ENCODE measurements at regions not wholly inside any gene's neighbourhood (a gene's known extent, or its start where the extent isn't known, plus 50 kb on each side); places are given as distances from the start of the nearest gene placed in this dataset.

DNA sequence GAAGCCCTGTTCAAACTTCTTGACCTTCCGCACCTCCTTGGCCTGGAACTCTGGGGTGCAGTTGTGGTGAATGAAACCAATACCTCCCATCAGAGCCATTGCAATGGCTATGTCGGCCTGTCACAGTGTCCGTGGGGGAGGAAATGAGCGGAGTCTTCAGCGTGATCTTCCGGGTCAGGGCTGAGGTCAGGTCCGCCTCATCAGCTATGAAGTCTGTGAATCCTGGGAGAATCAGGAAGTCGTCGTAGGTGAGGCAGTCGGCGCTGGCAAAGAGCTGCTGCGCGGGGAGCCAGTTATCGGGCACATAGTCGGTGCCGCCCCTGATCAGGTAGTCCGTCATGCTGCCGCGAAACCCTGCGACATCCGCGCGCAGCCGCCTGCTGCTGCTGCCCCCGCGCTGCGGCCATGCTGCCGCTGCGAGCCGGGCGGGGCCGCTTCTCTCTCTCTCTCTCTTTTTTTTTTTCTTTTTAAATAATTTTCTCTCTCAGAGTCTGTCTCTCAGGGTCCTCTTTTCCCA lies 154.1 kb upstream of the ZSWIM2 start (continued):
- TF ChIP-seq SMAD4 (CRISPR knock-in tag; conservative IDR thresholded peaks at IDR 0.05) (0 out of 2 replicates have a peak, but pooled peaks have one; percentile 69), PHF20 (IDR thresholded peaks at IDR 0.05; ENCODE audit: partially characterized antibody) (peak; percentile 90), ZNF311 (CRISPR knock-in tag; IDR thresholded peaks at IDR 0.05) (no peak; the same call in 1 of the 2 replicates), SMARCE1 (IDR thresholded peaks at IDR 0.05) (0 out of 2 replicates have a peak, but pooled peaks have one; percentile 10), EHMT2 (IDR thresholded peaks at IDR 0.05) (peak; percentile 97), TAF7 (tag; IDR thresholded peaks at IDR 0.05) (peak; percentile 91), HCFC1 (IDR thresholded peaks at IDR 0.05; ENCODE audit: low read depth, low read length) (peak; percentile 57), HSF4 (CRISPR knock-in tag; IDR thresholded peaks at IDR 0.05; ENCODE audit: borderline replicate concordance) (no peak), E2F3 (CRISPR knock-in tag; IDR thresholded peaks at IDR 0.05) (peak; percentile 26; the same call in 1 of the 2 replicates), CXXC5 (CRISPR knock-in tag; IDR thresholded peaks at IDR 0.05) (peak; percentile 80), SOX6 (IDR thresholded peaks at IDR 0.05) (peak; percentile 33), TAL1 (IDR thresholded peaks at IDR 0.05) (no peak), SIN3A (IDR thresholded peaks at IDR 0.05; ENCODE audit: borderline replicate concordance in 2 of 2, control insufficient read depth in 1 of 2, low read depth in 2 of 2, low read length in 2 of 2) (peak in 1 of 2 experiments; percentile 63; a peak in 1 of 4 replicates), TCF7L2 (IDR thresholded peaks at IDR 0.05; ENCODE audit: low read depth, low read length) (no peak), ZNF41 (CRISPR knock-in tag; conservative IDR thresholded peaks at IDR 0.05) (0 out of 2 replicates have a peak, but pooled peaks have one; percentile 42), ZNF644 (tag; IDR thresholded peaks at IDR 0.05; ENCODE audit: low read depth) (peak; percentile 87), MAZ (CRISPR knock-in tag; conservative IDR thresholded peaks at IDR 0.05 in 1 of 2, IDR thresholded peaks at IDR 0.05 in 1 of 2) (peak; percentile 69 to 87; a peak in 3 of 4 replicates), CBX1 (IDR thresholded peaks at IDR 0.05; ENCODE audit: low read depth) (peak; percentile 83), TEAD4 (IDR thresholded peaks at IDR 0.05; ENCODE audit: low read length) (0 out of 2 replicates have a peak, but pooled peaks have one; percentile 8), TEAD4 (CRISPR knock-in tag; IDR thresholded peaks at IDR 0.05; ENCODE audit: borderline replicate concordance) (no peak), PHF8 (IDR thresholded peaks at IDR 0.05; ENCODE audit: borderline replicate concordance, low read length) (peak; percentile 93), TBP (optimal IDR thresholded peaks at IDR 0.05; ENCODE audit: low read depth, low read length) (peak; percentile 74)
- TF ChIP-seq, protein P1, sequence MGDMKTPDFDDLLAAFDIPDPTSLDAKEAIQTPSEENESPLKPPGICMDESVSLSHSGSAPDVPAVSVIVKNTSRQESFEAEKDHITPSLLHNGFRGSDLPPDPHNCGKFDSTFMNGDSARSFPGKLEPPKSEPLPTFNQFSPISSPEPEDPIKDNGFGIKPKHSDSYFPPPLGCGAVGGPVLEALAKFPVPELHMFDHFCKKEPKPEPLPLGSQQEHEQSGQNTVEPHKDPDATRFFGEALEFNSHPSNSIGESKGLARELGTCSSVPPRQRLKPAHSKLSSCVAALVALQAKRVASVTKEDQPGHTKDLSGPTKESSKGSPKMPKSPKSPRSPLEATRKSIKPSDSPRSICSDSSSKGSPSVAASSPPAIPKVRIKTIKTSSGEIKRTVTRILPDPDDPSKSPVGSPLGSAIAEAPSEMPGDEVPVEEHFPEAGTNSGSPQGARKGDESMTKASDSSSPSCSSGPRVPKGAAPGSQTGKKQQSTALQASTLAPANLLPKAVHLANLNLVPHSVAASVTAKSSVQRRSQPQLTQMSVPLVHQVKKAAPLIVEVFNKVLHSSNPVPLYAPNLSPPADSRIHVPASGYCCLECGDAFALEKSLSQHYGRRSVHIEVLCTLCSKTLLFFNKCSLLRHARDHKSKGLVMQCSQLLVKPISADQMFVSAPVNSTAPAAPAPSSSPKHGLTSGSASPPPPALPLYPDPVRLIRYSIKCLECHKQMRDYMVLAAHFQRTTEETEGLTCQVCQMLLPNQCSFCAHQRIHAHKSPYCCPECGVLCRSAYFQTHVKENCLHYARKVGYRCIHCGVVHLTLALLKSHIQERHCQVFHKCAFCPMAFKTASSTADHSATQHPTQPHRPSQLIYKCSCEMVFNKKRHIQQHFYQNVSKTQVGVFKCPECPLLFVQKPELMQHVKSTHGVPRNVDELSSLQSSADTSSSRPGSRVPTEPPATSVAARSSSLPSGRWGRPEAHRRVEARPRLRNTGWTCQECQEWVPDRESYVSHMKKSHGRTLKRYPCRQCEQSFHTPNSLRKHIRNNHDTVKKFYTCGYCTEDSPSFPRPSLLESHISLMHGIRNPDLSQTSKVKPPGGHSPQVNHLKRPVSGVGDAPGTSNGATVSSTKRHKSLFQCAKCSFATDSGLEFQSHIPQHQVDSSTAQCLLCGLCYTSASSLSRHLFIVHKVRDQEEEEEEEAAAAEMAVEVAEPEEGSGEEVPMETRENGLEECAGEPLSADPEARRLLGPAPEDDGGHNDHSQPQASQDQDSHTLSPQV (IDR thresholded peaks at IDR 0.05) = peak; percentile 72
- TF ChIP-seq, protein P2, sequence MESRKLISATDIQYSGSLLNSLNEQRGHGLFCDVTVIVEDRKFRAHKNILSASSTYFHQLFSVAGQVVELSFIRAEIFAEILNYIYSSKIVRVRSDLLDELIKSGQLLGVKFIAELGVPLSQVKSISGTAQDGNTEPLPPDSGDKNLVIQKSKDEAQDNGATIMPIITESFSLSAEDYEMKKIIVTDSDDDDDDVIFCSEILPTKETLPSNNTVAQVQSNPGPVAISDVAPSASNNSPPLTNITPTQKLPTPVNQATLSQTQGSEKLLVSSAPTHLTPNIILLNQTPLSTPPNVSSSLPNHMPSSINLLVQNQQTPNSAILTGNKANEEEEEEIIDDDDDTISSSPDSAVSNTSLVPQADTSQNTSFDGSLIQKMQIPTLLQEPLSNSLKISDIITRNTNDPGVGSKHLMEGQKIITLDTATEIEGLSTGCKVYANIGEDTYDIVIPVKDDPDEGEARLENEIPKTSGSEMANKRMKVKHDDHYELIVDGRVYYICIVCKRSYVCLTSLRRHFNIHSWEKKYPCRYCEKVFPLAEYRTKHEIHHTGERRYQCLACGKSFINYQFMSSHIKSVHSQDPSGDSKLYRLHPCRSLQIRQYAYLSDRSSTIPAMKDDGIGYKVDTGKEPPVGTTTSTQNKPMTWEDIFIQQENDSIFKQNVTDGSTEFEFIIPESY (CRISPR knock-in tag; IDR thresholded peaks at IDR 0.05) = 0 out of 2 replicates have a peak, but pooled peaks have one; percentile 34

Measured in K562 (cell line).